GM13976 (cell line): ENCODE measurements at regions not wholly inside any gene's neighbourhood (a gene's known extent, or its start where the extent isn't known, plus 50 kb on each side); places are given as distances from the start of the nearest gene placed in this dataset.

Source experiments
- DNase-seq: peaks from one replicate; pipeline ENCODE4 v3.0.0; 2012; ENCODE audit warnings: low spot score
- in situ Hi-C: fragments of 300-500 bp; cut with MboI; formaldehyde crosslinking; loops from one replicate; pipeline ENCODE4 v1.12.0; 2022; ENCODE audit warnings: low sequenced_read_pairs, mixed read lengths, inconsistent platforms; ENCODE audit not compliant: unreplicated experiment
- TF ChIP-seq, protein P1 (sequence below): IDR thresholded peaks from 2 replicates; pipeline ENCODE4 v1.5.1; 2012; ENCODE audit warnings: borderline replicate concordance, mild to moderate bottlenecking; ENCODE audit not compliant: insufficient read depth; ENCODE audit errors: extremely low read depth, missing control alignments, control extremely low read depth

DNA sequence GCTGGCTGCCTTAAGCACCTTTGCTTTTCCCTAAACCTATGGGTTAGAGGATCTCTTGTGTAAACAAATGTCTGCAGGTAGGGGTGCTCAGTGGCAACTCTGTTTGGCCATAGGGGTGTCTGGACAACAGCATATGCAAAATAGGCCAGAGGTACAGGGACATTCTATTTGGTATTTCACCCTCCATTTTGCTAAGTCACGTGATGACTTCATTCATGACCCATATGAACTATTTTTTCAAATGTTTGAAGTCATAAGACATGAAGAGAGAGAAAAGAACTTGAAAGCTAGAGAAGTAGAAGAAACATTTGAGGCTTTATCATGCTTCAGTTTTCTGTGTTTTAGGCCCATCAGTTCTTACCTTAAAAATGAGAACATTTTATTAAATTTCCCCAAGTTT is 370.2 kb downstream of the GADD45G start:
- TF ChIP-seq, protein P1, sequence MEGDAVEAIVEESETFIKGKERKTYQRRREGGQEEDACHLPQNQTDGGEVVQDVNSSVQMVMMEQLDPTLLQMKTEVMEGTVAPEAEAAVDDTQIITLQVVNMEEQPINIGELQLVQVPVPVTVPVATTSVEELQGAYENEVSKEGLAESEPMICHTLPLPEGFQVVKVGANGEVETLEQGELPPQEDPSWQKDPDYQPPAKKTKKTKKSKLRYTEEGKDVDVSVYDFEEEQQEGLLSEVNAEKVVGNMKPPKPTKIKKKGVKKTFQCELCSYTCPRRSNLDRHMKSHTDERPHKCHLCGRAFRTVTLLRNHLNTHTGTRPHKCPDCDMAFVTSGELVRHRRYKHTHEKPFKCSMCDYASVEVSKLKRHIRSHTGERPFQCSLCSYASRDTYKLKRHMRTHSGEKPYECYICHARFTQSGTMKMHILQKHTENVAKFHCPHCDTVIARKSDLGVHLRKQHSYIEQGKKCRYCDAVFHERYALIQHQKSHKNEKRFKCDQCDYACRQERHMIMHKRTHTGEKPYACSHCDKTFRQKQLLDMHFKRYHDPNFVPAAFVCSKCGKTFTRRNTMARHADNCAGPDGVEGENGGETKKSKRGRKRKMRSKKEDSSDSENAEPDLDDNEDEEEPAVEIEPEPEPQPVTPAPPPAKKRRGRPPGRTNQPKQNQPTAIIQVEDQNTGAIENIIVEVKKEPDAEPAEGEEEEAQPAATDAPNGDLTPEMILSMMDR: no peak
- in situ Hi-C loops: no loop called here
- no peak for DNase-seq

DNA sequence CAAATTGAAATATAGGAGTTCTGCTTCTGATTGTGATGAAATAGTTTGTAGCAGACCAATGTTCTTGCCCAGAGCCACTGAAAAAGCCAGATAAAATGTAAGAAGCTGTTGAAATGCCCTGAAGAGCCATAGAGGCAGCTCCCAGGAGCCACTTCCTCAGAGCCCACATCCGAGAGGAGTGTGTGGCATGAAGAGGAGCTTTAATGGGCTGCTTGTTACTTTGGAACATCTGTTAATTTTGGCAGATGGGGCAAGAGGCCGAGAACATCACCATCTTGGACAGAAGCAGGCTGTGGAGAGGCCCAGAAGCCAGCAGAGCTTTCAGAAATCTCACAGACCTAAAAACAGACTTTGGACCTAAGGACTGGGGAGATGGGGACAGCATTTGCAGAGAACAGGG is 370.8 kb downstream of the GADD45G start:
- DNase-seq: no peak
- TF ChIP-seq, protein P1: no peak
- in situ Hi-C loops: no loop called here

DNA sequence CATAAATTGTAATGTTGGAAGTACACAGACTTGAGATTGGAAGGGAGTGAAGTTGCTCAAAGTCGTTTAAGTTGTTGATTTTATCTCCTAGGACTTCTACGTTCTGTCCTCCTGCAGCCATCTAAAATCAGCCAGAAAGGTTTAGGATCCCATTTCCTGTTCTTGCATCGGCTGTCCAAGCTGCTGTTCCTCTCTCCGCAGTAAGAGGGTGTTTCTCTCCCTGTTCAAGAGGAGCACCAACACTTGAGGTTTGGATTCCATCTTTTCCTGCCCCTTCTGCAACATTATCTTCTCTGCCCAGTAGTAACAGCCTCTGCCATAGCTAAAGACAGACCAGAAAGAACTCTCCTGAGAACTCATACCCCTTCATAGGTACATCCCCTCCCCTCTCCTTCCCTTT is 373.4 kb downstream of the GADD45G start:
- no peak for DNase-seq
- in situ Hi-C loops: no loop called here

DNA sequence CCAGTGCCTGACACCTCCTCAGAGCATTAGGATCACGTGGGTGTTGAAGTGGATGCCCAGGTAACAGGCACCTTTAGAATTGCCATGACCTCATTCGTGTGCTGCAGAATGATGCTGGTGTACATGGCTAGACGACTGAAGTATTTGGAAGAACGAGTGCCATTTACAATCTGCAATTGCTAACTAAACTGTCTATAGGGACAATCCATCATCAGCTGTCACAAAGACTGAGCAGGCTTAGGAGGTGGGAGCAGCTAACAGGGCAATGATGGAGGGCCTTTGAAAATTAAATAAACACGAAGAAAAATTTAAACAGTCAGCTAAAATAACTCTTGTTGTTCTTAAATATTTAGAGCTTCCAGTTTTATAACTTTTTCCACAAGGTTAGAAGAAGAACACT is 375.8 kb downstream of the GADD45G start:
- TF ChIP-seq, protein P1: no peak
- in situ Hi-C loops: no loop called here
- DNase-seq: no peak

More for the DNA sequence above, 373.4 kb downstream of the GADD45G start:
- TF ChIP-seq, protein P1: no peak

DNA sequence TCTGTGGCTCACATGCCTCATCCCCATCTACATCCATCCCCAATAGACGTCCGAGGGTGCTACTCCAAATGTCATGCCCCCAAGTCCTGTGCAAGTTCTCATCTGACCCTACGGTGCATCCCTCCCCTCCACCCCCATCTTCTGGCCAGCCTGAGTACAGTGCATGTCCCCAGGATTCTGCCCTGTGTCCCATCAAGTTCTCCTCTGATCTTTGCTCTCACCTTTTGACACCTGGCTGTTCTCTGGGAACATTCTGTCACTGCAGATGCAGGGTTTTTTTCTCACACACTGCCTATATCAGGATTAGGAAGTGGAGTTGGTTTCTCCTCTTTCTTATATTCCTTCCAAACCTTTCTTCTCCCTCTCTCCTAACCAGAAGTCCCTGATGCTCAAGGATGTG is 377.2 kb downstream of the GADD45G start:
- DNase-seq: no peak
- TF ChIP-seq, protein P1: no peak
- in situ Hi-C loops: no loop called here

DNA sequence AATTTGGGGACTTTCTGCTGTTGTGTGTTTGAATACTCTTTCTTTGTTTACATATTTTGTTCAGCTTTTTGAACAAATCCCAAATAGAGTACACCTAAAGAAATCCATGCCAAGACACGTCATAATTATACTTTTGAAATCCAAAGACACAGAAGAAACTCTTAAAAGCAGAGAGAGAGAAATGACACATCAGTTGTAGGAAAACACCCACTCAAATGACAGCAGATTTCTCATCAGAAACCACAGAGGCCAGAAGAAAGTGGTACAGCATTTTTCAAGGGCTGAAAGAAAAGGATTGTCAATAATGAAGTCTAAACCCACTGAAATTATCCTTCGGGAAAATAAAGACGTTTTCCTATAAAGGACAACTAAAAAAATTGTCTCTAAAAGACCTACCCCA is 378.6 kb downstream of the GADD45G start:
- in situ Hi-C loops: no loop called here
- TF ChIP-seq, protein P1: no peak
- DNase-seq: no peak

DNA sequence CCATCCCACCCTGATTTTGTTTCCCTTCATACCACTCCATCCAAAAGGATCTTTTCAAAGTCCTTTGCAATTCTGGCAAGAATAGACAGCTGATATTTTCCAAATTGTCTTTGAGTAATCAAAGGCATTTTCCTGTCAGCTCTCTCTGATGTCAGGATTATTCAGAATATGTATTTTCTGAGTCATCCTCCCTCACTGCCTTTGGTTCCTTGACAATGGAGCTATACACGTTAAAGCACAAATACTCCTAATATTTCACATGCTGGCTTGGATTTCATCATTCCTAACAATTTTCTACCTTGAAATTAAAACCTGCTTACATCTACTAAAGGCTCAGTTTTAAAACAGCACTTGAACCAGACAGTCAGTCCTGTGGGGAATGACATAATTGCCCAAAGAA is 379.4 kb downstream of the GADD45G start:
- in situ Hi-C loops: no loop called here
- TF ChIP-seq, protein P1: no peak
- no peak for DNase-seq
